ENCODE measurements at regions not wholly inside any gene's neighbourhood (a gene's known extent, or its start where the extent isn't known, plus 50 kb on each side); places are given as distances from the start of the nearest gene placed in this dataset.

DNA sequence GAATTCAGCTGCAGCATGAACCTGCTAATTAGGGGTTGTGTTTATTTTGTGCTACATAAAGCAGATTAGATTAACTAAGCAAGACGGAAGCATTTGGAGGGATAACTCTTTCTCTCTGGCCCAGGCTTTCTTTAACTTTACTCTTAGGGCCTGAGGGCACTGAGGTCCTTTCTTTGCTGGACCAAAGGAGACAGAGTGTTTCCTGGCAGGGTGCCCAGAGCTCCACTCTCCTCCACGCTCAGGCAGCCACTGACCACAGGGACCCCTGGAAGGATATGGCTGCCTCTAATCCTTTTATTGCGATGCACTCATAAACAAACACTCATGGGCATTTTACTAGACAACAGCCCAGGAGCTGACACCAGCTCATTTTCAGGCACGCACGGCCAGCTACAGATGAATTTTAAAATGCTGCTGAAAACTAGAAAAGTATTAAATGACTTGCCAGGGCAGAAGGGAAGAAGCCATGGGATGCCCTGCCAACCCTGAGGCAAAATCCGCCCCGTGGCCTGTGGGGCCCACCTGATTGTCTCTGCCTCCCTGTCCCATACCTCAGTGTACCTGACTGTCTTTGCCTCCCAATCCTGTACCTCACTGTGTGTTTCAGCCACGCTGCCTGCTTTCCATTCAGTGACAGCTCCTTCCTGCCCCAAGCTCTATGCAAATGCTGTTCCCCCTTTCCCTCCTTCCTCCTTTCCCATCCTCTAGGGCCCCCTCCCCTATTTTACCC is 192.6 kb upstream of the NAV2 start:
- DNase-seq (ENCODE audit: low spot score): no peak

GRCh38 chr11:19519353-19519752 is 193.3 kb upstream of the NAV2 start:
- DNase-seq (ENCODE audit: low spot score): no peak

DNA sequence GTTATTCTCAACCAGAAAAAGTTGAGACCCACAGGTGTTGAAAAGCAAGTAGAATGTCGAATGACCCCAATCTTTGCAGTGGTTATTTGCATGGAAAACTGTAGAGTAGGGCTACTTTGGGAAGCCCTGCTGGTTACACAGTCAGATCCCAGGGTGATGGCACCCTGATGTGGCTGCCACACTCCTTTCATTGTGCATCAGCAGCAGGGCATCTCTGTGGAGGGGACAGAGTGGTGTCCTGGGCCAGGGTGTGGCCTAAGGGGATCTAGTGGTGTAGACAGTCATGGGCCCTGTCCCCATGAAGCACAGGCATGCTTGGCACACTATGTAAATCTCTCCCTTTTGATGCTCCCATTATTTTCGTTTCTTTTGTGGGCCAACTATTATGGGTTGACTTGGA is 199.4 kb upstream of the NAV2 start:
- no peak for DNase-seq (ENCODE audit: low spot score)

DNA sequence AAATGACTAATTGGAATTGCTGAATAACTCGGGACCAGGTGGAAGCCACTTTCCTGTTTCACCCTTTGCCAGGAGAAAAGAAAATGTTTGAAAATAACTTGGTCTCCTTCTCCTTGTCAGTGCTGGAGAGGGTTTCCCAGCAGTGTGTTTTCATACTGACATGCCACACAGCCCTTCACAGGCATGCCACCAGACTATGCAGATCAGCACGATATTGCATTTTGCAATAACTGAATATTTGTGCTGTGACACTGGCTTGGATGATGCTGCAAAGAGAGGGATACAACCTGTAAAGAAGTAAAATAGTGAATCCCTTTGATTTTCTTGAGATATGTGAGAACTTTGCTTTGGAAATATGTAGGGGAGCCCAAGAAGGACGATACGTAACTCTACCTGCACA is 200.0 kb upstream of the NAV2 start:
- DNase-seq (ENCODE audit: low spot score): no peak

DNA sequence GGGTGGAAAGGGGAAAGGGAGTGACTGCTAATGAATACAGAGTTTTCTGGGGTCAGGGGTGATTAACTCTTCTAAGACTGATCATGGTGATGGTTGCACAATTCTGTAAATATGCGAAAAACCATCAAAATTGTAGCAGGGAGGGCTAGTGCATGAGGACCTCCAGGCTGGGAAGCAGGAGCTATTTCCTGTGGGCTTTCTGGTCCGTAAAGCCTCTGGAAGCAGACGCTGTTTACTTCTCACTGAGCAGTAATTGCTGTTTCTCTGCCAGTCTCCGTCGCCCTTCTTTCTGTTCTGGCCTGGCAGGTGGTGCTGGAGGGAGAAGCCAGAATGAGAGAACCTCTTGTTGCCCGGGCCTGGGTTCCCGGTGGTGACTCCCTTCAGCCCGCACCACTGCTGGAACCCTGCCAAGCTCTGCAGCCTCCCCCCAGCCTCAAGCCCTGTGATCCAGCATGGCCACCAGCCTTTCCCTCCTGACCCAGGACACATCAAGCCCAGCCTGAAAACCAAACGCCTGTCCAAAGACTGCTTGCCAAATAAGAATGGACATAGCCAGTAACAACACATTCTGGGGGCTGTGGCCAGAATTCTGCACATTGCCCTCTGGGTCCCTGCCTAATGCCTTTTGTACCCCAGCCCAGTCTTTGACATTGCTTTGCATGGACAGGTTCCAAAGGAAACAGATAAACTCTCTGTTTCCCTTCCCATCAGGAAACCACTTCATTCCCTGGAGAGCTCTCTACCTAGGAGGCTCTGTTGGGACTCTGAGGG is 201.0 kb upstream of the NAV2 start:
- no peak for DNase-seq (ENCODE audit: low spot score)

GRCh38 chr11:19511066-19511412 is 201.6 kb upstream of the NAV2 start:
- no peak for DNase-seq (ENCODE audit: low spot score)

DNA sequence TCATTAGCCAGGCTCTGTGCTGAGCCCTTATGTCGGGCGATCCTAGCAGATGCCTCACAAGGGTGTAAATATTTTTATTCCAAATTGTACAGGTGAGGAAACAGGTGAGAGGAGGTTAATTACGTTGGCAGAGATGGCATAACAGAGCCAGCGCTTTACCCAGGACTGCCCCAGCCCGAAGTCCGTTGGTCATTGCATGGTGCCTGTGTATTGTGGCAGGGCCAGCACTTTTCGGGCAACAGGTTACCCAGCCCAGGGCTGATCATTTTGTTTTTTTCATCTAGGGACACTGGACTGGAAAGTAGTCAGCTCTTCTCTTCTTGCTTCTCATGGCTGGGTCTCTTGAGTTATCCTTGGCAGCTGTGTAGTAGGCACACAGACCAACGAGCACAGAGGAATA is 202.2 kb upstream of the NAV2 start:
- no peak for DNase-seq (ENCODE audit: low spot score)

- DNase-seq (ENCODE audit: low spot score): no peak
Measured at GRCh38 chr11:19509215-19509614, 203.4 kb upstream of the NAV2 start.

GRCh38 chr11:19508165-19508564 is 204.5 kb upstream of the NAV2 start:
- no peak for DNase-seq (ENCODE audit: low spot score)

DNA sequence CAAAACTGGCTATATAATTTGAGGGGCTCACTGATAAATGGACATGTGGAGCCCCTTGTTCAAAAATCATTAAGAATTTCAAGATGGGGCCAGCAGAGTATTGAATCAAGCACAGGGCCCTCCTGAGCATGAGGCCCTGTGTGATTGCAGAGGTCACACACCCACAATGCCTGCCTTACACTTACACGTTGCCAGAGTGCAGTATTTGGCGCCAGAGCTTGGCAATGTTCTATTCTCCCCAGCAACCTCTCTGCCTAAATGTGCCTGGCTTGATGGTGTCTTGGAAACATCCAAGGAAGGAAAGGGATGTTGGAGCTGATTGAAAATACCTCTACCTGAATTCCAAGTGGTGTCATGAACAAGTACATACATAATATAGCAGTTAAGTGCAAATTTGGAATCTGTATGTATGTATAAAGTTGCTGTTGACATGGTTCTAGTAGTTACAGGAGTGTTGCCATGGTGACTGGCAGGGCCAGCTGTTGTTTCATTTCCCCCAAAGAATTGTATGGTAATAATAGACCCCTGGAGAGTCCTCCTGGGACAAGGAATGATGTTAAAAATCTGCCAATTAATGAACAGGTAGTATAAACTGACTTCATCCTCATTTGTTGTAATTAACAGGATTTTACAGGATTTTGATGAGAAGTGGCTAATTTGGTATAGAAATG is 205.7 kb upstream of the NAV2 start:
- DNase-seq (ENCODE audit: low spot score): no peak

- no peak for DNase-seq (ENCODE audit: low spot score)
Measured at GRCh38 chr11:19502691-19503253, 209.9 kb upstream of the NAV2 start.

GRCh38 chr11:19501631-19502030 is 211.0 kb upstream of the NAV2 start:
- DNase-seq (ENCODE audit: low spot score): no peak

DNA sequence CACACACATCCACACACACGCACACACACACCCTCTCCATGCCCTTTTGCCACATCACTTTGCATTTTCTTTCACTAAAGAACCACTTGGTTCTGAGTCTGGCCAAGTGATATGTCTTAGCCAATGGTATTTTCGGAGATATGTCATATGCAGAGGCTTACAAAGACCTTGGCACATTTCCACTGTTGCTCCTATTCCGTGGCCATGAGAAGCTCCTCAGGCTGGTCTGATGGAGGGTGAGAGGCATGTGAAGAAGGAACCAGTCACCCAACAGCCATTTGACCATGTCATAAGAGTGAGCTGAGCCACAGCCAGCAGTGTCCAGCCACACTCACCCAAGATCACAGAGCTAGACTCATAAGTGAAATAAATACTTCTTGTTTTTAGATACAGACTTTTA is 212.6 kb upstream of the NAV2 start:
- DNase-seq (ENCODE audit: low spot score): no peak

- no peak for DNase-seq (ENCODE audit: low spot score)
Measured at GRCh38 chr11:19499026-19499669, 213.5 kb upstream of the NAV2 start.

- DNase-seq (ENCODE audit: low spot score): no peak
Measured at GRCh38 chr11:19493446-19494213, 219.0 kb upstream of the NAV2 start.

- no peak for DNase-seq (ENCODE audit: low spot score)
Measured at GRCh38 chr11:19482319-19483100, 230.1 kb upstream of the NAV2 start.

DNA sequence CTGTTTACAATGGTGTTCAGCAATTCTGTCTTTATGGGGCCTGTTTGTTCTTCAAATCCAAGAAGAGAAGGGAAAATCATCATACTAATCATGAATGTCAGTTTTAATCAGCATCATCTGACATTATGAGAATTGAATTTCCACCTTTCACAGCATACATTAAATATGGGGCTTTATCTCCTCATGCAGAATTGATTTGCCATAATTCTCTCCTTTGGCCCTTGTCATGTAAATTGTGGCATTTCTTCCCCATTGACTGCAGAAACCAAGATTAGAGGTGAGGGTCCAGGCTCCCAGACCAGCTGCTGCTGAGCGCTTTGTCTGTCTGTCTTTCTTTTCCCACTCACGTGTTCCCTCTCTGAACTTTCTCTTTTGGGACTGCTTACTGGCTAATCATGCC is 232.1 kb upstream of the NAV2 start:
- DNase-seq (ENCODE audit: low spot score): no peak

DNA sequence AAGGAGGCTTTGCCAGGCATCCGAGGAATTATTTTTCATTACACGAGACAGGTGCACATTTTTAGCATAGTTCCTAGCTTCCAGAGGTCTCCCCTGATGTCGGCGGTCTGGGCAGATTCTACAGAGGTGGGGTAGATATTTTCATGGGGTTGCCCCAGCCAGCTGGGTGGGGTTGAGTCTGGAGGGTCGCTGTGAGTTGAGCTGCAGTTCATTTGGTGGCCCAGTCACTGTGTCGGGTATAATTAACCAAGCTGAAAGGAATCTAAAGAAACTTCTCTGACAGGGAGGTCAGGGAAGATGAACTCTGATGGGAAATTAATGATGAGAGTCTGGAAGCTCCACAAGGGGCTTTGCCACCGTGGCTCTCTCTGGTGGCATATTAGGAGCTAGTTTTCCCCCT is 233.7 kb upstream of the NAV2 start:
- no peak for DNase-seq (ENCODE audit: low spot score)

- no peak for DNase-seq (ENCODE audit: low spot score)
Measured at GRCh38 chr11:19474954-19475721, 234.4 kb upstream of the E2F8 start.

GRCh38 chr11:19474211-19474610 is 233.5 kb upstream of the E2F8 start:
- DNase-seq (ENCODE audit: low spot score): no peak
